Upper lobe of left lung (tissue), 6 donors: ENCODE measurements at regions not wholly inside any gene's neighbourhood (a gene's known extent, or its start where the extent isn't known, plus 50 kb on each side); places are given as distances from the start of the nearest gene placed in this dataset.

Experiments used
- ATAC-seq, 2 donors: fragments of 200-7000 bp; cut with Tn5 transposase; one replicate each; pipeline ENCODE4 v1.9.1; 2022; ENCODE audit warnings: mild to moderate bottlenecking in 2 of 2, moderate library complexity in 2 of 2; ENCODE audit not compliant: low FRiP score in 2 of 2
- DNase-seq, 2 donors: peaks; one replicate each; pipeline ENCODE4 v3.0.0-alpha.2; 2019 to 2020
- H3K27ac ChIP-seq, 4 donors: fragments of 200-600 bp; sonication (generic); one replicate each; pipeline ENCODE4 v1.5.1; 2016 to 2019
- H3K27me3 ChIP-seq, 4 donors: fragments of 200-600 bp; sonication (generic); one replicate each; pipeline ENCODE4 v1.5.1; 2017 to 2019
- H3K36me3 ChIP-seq, 4 donors: fragments of 200-600 bp; sonication (generic); one replicate each; pipeline ENCODE4 v1.5.1; 2016 to 2019
- H3K4me1 ChIP-seq, 4 donors: fragments of 200-600 bp; sonication (generic); one replicate each; pipeline ENCODE4 v1.5.1; 2018 to 2019
- H3K4me3 ChIP-seq, 4 donors: fragments of 200-600 bp; sonication (generic); one replicate each; pipeline ENCODE4 v1.5.1; 2017 to 2019; ENCODE audit warnings: mild to moderate bottlenecking in 2 of 4, moderate library complexity in 1 of 4
- H3K9me3 ChIP-seq, 4 donors: fragments of 200-600 bp; sonication (generic); one replicate each; pipeline ENCODE4 v1.5.1; 2018 to 2019
- EP300 ChIP-seq, 4 donors: sonication (generic); formaldehyde crosslinking; IDR thresholded peaks; one replicate each; pipeline ENCODE4 v1.5.1; 2017; ENCODE audit warnings: antibody characterized with exemption in 4 of 4, control low read depth in 2 of 4
- POLR2A ChIP-seq, 4 donors: fragments of 450-650 bp; IDR thresholded peaks; one replicate each; pipeline ENCODE4 v1.5.1; 2016 to 2017; ENCODE audit warnings: antibody characterized with exemption in 4 of 4, mild to moderate bottlenecking in 2 of 4
- POLR2AphosphoS5 ChIP-seq, 2 donors: sonication (generic); formaldehyde crosslinking; IDR thresholded peaks; one replicate each; pipeline ENCODE4 v1.5.1; 2017; ENCODE audit warnings: antibody characterized with exemption in 2 of 2
- WGBS, 2 donors: methylation state at CpG; one replicate each; pipeline ENCODE4 v1.1.5; 2017 to 2018; 5-methylcytosine and 5-hydroxymethylcytosine counted together
- TF ChIP-seq, protein P1 (sequence below), 6 experiments: fragments of 450-650 bp in 4 of 6; fragments of 200-600 bp in 2 of 6; sonication (generic) in 2 of 6; IDR thresholded peaks; one replicate each; pipeline ENCODE4 v1.5.1; 2016 to 2019; ENCODE audit warnings: antibody characterized with exemption in 6 of 6
- donor health status: DM: no; HTN: no; CAD: no; lungs with moderate emphysema.
- donor health status: DM: no; HTN: yes; CAD: no; lungs with severe emphysema.

DNA sequence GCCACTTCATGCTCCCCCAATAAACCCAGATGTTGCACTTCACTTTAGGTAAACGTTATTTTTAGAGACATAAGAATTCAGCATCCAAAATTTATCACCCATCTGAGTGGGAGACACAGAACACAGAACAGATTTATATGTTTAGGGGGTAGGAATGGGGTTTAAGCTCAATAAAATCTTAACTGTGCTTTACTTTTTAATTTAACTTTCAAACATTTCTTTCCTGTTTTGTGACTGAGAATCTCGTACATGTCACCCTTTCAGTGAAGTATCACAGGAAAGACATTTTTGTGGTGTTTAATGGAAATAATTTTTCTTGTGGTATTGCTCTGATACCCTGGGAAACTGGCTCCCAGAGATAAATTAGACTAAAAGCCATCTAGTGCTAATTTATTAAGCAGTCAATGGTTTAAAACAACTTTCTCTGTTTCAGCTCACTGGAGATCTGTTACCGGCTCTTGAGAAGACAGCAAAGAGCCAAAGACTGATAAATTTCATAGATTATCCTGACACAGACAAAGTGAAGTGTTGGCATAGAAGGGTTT, 148.0 kb upstream of the BMP4 start:
- Histone ChIP-seq H3K27me3 (no peaks in the 10 kb centered on the region), H3K4me3 (no peak overlapping the region), H3K36me3 (no peaks in the 10 kb centered on the region), H3K27ac (no peak overlapping the region), H3K9me3 (no peaks in the 10 kb centered on the region), H3K4me1 (peaks cover 0 to 12% (median 4%) of the 10 kb centered on the region in 4 donors)
- no peak for TF ChIP-seq POLR2AphosphoS5 (IDR thresholded peaks at IDR 0.05)
- no peak for TF ChIP-seq EP300 (IDR thresholded peaks at IDR 0.05)
- TF ChIP-seq POLR2A (IDR thresholded peaks at IDR 0.05) = no peak
- TF ChIP-seq, protein P1, sequence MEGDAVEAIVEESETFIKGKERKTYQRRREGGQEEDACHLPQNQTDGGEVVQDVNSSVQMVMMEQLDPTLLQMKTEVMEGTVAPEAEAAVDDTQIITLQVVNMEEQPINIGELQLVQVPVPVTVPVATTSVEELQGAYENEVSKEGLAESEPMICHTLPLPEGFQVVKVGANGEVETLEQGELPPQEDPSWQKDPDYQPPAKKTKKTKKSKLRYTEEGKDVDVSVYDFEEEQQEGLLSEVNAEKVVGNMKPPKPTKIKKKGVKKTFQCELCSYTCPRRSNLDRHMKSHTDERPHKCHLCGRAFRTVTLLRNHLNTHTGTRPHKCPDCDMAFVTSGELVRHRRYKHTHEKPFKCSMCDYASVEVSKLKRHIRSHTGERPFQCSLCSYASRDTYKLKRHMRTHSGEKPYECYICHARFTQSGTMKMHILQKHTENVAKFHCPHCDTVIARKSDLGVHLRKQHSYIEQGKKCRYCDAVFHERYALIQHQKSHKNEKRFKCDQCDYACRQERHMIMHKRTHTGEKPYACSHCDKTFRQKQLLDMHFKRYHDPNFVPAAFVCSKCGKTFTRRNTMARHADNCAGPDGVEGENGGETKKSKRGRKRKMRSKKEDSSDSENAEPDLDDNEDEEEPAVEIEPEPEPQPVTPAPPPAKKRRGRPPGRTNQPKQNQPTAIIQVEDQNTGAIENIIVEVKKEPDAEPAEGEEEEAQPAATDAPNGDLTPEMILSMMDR (IDR thresholded peaks at IDR 0.05) = no peak
- DNase-seq = no peak
- 61 to 66% methylated on average over 3 of the region's 3 CpGs for WGBS, 2 donors
- ATAC-seq = no peak

DNA sequence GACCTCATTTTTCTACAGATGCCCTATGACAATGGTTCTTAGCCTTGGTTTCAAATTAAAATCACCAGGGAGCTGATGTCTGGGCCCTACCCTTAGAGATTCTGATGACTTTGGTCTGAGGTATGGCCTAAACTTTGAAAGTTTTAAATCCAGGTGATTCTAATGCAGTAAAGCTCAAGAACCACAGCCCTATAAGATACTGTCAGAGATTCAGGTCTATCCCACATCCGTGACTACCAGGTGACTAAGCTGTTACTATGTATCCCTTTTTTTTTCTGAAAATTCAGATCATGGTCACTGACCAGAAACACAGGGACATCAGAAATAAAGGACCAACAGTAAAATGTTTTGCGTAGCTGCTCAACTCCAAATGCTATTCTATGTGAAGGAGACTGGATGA, 148.8 kb upstream of the BMP4 start:
- H3K9me3 ChIP-seq = no peaks in the 10 kb centered on the region
- WGBS, 2 donors = 93 to 98% methylated on average over 2 of the region's 2 CpGs

DNA sequence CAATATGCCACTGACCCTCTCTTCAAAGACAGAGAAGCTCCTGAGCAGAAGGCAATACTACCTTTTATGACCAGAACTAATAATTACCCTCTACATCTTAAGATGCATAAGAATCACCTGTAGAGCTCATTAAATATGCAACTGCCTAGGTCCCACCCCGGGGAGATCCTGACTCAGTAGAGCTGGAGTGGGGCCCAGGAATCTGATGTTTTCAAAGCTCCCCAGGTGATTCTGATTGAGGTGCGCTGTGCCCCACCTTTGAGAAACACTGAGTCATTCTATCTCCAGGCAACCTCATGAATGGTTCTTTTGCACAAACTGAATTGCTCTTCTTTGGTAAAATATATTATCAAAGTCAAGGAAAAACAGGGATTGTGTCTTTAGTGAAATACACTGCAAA, 149.3 kb upstream of the BMP4 start:
- no peaks in the 10 kb centered on the region for H3K27me3 ChIP-seq
- H3K9me3 ChIP-seq = no peaks in the 10 kb centered on the region
- no peak overlapping the region for H3K4me3 ChIP-seq
- 62 to 64% methylated on average over 2 of the region's 2 CpGs for WGBS, 2 donors
- H3K27ac ChIP-seq = no peak overlapping the region
- no peaks in the 10 kb centered on the region for H3K36me3 ChIP-seq
- peak in 1 of 2 donors; percentile 30 for DNase-seq
- no peak for ATAC-seq
- H3K4me1 ChIP-seq = peaks cover 0 to 12% (median 4%) of the 10 kb centered on the region in 4 donors
- no peak for TF ChIP-seq EP300 (IDR thresholded peaks at IDR 0.05)
- TF ChIP-seq POLR2AphosphoS5 (IDR thresholded peaks at IDR 0.05) = no peak
- TF ChIP-seq POLR2A (IDR thresholded peaks at IDR 0.05) = no peak
- TF ChIP-seq, protein P1 (IDR thresholded peaks at IDR 0.05) = no peak

More for the DNA sequence above, 148.8 kb upstream of the BMP4 start:
- Histone ChIP-seq H3K4me1 (peaks cover 0 to 12% (median 4%) of the 10 kb centered on the region in 4 donors), H3K27me3 (no peaks in the 10 kb centered on the region), H3K4me3 (no peak overlapping the region), H3K27ac (no peak overlapping the region), H3K36me3 (no peaks in the 10 kb centered on the region)
- ATAC-seq = no peak
- TF ChIP-seq, protein P1 (IDR thresholded peaks at IDR 0.05) = no peak
- TF ChIP-seq POLR2A (IDR thresholded peaks at IDR 0.05) (no peak), EP300 (IDR thresholded peaks at IDR 0.05) (no peak), POLR2AphosphoS5 (IDR thresholded peaks at IDR 0.05) (no peak)
- DNase-seq = no peak

DNA sequence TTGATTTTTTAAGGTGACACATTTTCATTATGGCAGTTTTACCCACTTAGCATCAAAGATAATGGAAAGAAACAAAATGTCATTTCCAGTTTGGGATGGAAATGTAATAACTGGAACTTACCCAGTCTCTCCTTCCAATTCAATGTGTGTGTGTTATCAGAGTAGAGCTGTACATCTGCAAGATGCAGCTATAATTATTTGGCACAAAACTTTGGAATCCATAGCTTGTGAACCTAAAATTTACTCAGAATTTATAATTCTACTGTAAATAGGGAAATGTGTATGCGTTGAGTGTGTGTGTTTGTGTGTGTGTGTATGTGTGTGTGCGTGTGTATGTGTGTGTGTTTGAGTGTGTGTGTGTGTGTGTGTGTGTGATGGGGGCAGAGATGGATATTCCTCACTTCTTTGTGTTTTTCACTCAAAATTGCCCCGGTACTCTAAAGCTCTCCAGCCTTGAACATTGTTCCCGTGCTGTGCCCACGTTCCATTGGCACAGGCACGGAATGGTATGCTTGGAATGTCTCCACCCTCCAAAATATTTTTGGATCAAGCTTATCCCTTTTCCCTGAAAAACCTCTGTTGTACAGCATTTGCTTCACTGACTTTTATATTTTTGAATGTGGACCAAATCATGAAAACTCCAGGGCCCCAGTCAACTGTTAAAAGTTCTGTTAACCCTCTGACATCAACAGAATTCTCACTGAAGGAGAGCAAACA, 150.2 kb upstream of the BMP4 start:
- H3K27me3 ChIP-seq = no peaks in the 10 kb centered on the region
- TF ChIP-seq, protein P1 (IDR thresholded peaks at IDR 0.05) = no peak
- TF ChIP-seq POLR2A (IDR thresholded peaks at IDR 0.05) (no peak), EP300 (IDR thresholded peaks at IDR 0.05) (no peak), POLR2AphosphoS5 (IDR thresholded peaks at IDR 0.05) (no peak)
- no peaks in the 10 kb centered on the region for H3K9me3 ChIP-seq
- DNase-seq (no peak), ATAC-seq (peak in 1 of 2 donors; percentile 73)
- no peaks in the 10 kb centered on the region for H3K36me3 ChIP-seq
- 62 to 63% methylated on average over 6 of the region's 6 CpGs for WGBS, 2 donors
- no peak overlapping the region for H3K4me3 ChIP-seq
- peak overlapping the region in 1 of 4 donors; percentile 43 for H3K27ac ChIP-seq
- H3K4me1 ChIP-seq = peaks cover 0 to 12% (median 4%) of the 10 kb centered on the region in 4 donors
